DND-41 (cell line): ENCODE measurements at regions not wholly inside any gene's neighbourhood (a gene's known extent, or its start where the extent isn't known, plus 50 kb on each side); places are given as distances from the start of the nearest gene placed in this dataset.

Experiments
- EZH2 ChIP-seq: IDR thresholded peaks from 3 replicates; pipeline ENCODE4 v1.6.1; 2012; ENCODE audit warnings: borderline replicate concordance, low read depth, mild to moderate bottlenecking, moderate library complexity, low read length, inconsistent platforms; ENCODE audit not compliant: severe bottlenecking
- TF ChIP-seq, protein P1 (sequence below): IDR thresholded peaks from 2 replicates; pipeline ENCODE4 v1.5.1; 2012; ENCODE audit warnings: borderline replicate concordance, low read length, moderate library complexity, mild to moderate bottlenecking; ENCODE audit not compliant: poor library complexity, severe bottlenecking; ENCODE audit errors: extremely low read depth

DNA sequence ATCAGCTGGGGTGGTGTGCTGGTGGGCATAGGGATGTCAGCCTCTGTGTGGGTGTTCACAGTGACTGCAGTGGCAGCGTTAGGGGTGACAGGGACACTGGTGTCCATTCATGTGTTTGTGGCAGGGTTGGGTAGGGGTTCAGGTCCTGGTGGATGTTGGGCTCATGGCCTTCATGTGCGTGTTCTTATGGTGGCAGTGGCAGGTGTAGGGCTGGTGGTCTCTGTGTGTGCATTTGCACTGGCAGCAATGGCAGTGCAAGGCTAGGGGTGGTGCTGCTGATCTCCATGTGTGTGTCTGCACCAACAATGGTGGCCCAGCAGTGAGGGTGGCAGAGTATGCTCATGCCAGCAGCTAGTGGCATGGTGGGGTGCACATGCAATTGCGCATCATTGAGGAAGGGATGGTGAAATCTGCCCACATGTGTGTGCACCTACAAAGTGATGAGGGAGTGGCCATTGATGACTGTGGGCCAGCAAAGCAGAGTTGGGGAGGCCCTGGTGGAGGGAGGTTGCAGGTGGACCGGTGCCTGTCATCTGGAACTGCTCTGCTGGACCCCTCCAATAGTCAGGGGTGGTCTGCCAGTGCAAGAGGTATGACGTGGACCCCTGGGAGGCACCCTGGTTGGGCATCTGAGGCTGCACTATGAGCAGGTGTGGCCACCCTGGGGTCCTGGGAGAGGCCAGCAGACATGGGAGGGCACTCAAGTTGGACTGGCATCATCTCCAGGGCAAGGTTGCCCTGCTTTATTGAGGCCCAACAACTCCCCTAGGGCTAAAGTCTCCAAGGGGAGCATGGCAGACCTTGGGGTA, 182.9 kb downstream of the TTC6 start:
- TF ChIP-seq, protein P1, sequence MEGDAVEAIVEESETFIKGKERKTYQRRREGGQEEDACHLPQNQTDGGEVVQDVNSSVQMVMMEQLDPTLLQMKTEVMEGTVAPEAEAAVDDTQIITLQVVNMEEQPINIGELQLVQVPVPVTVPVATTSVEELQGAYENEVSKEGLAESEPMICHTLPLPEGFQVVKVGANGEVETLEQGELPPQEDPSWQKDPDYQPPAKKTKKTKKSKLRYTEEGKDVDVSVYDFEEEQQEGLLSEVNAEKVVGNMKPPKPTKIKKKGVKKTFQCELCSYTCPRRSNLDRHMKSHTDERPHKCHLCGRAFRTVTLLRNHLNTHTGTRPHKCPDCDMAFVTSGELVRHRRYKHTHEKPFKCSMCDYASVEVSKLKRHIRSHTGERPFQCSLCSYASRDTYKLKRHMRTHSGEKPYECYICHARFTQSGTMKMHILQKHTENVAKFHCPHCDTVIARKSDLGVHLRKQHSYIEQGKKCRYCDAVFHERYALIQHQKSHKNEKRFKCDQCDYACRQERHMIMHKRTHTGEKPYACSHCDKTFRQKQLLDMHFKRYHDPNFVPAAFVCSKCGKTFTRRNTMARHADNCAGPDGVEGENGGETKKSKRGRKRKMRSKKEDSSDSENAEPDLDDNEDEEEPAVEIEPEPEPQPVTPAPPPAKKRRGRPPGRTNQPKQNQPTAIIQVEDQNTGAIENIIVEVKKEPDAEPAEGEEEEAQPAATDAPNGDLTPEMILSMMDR, result no peak
- no peak for TF ChIP-seq EZH2
